ENCODE measurements at regions not wholly inside any gene's neighbourhood (a gene's known extent, or its start where the extent isn't known, plus 50 kb on each side); places are given as distances from the start of the nearest gene placed in this dataset.

GRCh38 chr17:6245301-6246177 lies 175.4 kb downstream of the WSCD1 start:
- Histone ChIP-seq H3K27ac (no peak overlapping the region), H3K27me3 (peaks cover 0 to 53% of the 10 kb centered on the region in 2 donors), H3K4me1 (no peaks in the 10 kb centered on the region), H3K36me3 (no peaks in the 10 kb centered on the region), H3K4me3 (no peak overlapping the region), H3K9me3 (no peaks in the 10 kb centered on the region)
- ATAC-seq = no peak
- intact Hi-C loops (cut with DNase I) = no loop called here
- TF ChIP-seq CTCF (IDR thresholded peaks at IDR 0.05) = no peak
- DNase-seq = no peak

- intact Hi-C loops (cut with DNase I) = no loop called here
- H3K27me3 ChIP-seq = peaks cover 0 to 53% of the 10 kb centered on the region in 2 donors
- DNase-seq (no peak), ATAC-seq (no peak)
- TF ChIP-seq CTCF (IDR thresholded peaks at IDR 0.05) = no peak
- no peak overlapping the region for H3K4me3 ChIP-seq
- H3K4me1 ChIP-seq = no peaks in the 10 kb centered on the region
- H3K9me3 ChIP-seq = no peaks in the 10 kb centered on the region
- H3K36me3 ChIP-seq = no peaks in the 10 kb centered on the region
- H3K27ac ChIP-seq = no peak overlapping the region
Measured at GRCh38 chr17:6244796-6245195, 174.6 kb downstream of the WSCD1 start.

DNA sequence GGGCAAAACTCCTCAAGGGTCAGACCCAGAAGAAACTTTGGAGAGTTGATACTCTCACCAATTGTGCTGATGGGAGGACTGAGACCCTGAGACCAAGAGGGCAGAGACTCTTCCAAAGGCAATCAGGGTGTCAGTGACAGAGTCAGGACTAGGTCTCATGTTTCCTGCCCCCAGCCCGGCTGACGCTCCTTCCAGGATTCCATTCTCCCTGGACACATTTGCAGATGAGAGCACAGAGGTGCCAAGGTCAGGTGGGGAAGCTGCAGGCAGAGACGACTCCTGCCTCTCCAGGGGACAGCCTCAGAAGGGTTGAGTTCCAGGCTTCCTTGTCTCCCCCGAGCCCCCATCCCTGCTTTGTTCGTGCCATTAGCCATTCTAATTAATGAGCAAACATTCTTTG lies 174.1 kb downstream of the WSCD1 start:
- no peak overlapping the region for H3K27ac ChIP-seq
- H3K4me3 ChIP-seq = no peak overlapping the region
- no peaks in the 10 kb centered on the region for H3K9me3 ChIP-seq
- peaks cover 0 to 56% of the 10 kb centered on the region in 2 donors for H3K27me3 ChIP-seq
- no peak for ATAC-seq
- no peaks in the 10 kb centered on the region for H3K36me3 ChIP-seq
- no peak for TF ChIP-seq CTCF (IDR thresholded peaks at IDR 0.05)
- DNase-seq = no peak
- intact Hi-C loops (cut with DNase I) = no loop called here
- no peaks in the 10 kb centered on the region for H3K4me1 ChIP-seq

DNA sequence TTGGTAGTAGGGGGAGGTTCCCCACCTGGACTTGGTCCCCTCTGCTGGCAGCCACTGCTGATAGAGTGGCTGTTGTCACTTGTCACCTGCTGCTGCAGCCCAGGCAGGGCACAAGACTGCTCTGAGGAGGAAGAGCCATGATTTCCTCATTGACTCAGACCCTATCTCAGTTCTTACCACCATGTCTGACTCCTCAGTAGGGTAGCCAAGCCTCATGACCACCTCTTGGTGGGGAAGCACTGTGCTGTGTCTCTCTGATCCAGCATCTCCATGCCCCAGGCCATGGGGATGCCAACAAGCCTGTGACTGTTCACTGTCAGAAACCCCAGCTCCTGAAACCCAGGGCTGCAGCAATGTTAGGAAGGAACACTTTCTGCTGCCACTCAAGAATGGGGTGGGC lies 173.0 kb downstream of the WSCD1 start:
- H3K4me3 ChIP-seq = no peak overlapping the region
- intact Hi-C loops (cut with DNase I) = no loop called here
- ATAC-seq (no peak), DNase-seq (no peak)
- no peaks in the 10 kb centered on the region for H3K4me1 ChIP-seq
- H3K36me3 ChIP-seq = no peaks in the 10 kb centered on the region
- H3K27ac ChIP-seq = no peak overlapping the region
- TF ChIP-seq CTCF (IDR thresholded peaks at IDR 0.05) = no peak
- peaks cover 0 to 66% of the 10 kb centered on the region in 2 donors for H3K27me3 ChIP-seq
- H3K9me3 ChIP-seq = no peaks in the 10 kb centered on the region

GRCh38 chr17:6241996-6242395 lies 171.8 kb downstream of the WSCD1 start:
- Histone ChIP-seq H3K9me3 (no peaks in the 10 kb centered on the region), H3K4me1 (no peaks in the 10 kb centered on the region), H3K36me3 (no peaks in the 10 kb centered on the region), H3K4me3 (no peak overlapping the region), H3K27me3 (peaks cover 0 to 78% of the 10 kb centered on the region in 2 donors), H3K27ac (no peak overlapping the region)
- DNase-seq = no peak
- intact Hi-C loops (cut with DNase I) = no loop called here
- ATAC-seq = no peak
- TF ChIP-seq CTCF (IDR thresholded peaks at IDR 0.05) = no peak
